ENCODE measurements at regions not wholly inside any gene's neighbourhood (a gene's known extent, or its start where the extent isn't known, plus 50 kb on each side); places are given as distances from the start of the nearest gene placed in this dataset.

DNA sequence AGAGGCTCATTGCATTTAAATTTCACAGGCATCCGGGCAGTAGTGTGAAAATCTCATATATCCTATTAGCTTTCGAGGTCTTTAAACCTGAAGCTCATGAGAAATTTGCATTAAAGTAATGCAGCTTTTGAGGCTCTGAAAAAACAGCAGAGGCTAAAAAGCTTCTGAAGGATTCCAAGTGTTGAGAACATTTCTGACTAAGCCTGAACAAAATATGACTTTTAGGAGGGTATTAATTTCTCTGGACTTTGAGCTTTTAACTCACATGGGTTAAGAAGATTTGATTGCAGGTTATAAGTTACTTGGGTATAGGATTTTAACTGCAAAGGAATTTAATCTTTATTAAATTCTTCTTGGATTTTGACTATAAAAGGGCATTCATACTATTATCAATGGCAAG lies 743.9 kb downstream of the TLE1 start:
- no peak overlapping the region for H3K27ac ChIP-seq (ENCODE audit: insufficient read depth, low read depth, low read length)
- no peak for FAIRE-seq
- no peak overlapping the region for H2AFZ ChIP-seq (ENCODE audit: low read depth, low read length)
- H3K36me3 ChIP-seq (ENCODE audit: control insufficient read depth in 2 of 2, extremely low read depth in 1 of 2, insufficient read depth in 2 of 2, low read length in 2 of 2), result no peaks in the 10 kb centered on the region
- H3K9me1 ChIP-seq (replicated peaks; ENCODE audit: control insufficient read depth, extremely low read depth, insufficient read depth, low read length), result no peaks in the 10 kb centered on the region
- ChIA-PET CTCF (no interaction called here), POLR2A (no interaction called here)
- no peak overlapping the region for H3K4me3 ChIP-seq (replicated peaks in 1 of 3; ENCODE audit: insufficient read depth in 1 of 3, low read depth in 1 of 3, low read length in 3 of 3)
- H3K27me3 ChIP-seq (ENCODE audit: control insufficient read depth in 2 of 2, insufficient read depth in 2 of 2, low read length in 2 of 2), result no peaks in the 10 kb centered on the region
- no peak overlapping the region for H3K9ac ChIP-seq (replicated peaks; ENCODE audit: extremely low read depth, insufficient read depth, low read length)
- no peak for TF ChIP-seq MYC (IDR thresholded peaks at IDR 0.05; ENCODE audit: low read depth, low read length)
- no peak for TF ChIP-seq POLR2AphosphoS5 (IDR thresholded peaks at IDR 0.05; ENCODE audit: insufficient read depth, low read depth, low read length)
- TF ChIP-seq CTCF (IDR thresholded peaks at IDR 0.05; ENCODE audit: extremely low read depth in 1 of 2, insufficient read depth in 1 of 2, low read depth in 1 of 2, low read length in 2 of 2), result no peak
- TF ChIP-seq JUN (IDR thresholded peaks at IDR 0.05; ENCODE audit: borderline replicate concordance, insufficient read depth, insufficient read length, low read depth), result no peak
- TF ChIP-seq FOS (IDR thresholded peaks at IDR 0.05; ENCODE audit: borderline replicate concordance, insufficient read depth, low read length), result no peak
- TF ChIP-seq GATA2 (IDR thresholded peaks at IDR 0.05; ENCODE audit: insufficient read depth, insufficient read length, low read depth, low read length), result no peak
- TF ChIP-seq POLR2A (IDR thresholded peaks at IDR 0.05; ENCODE audit: low read depth, low read length), result no peak
- no peak for TF ChIP-seq MAX (IDR thresholded peaks at IDR 0.05; ENCODE audit: insufficient read depth, insufficient read length)
- TF ChIP-seq EZH2 (IDR thresholded peaks at IDR 0.05; ENCODE audit: borderline replicate concordance, low read depth, low read length, severe bottlenecking), result no peak
- dilution Hi-C loops (cut with MboI; ENCODE audit: extremely low pct_ligation_motif_present, low sequenced_read_pairs), result no loop called here
- no TSS peak for BruUV-seq (replicated peaks)
- no peaks in the 10 kb centered on the region for H3K79me2 ChIP-seq (ENCODE audit: control insufficient read depth, insufficient read depth, low read length)
- no peaks in the 10 kb centered on the region for H4K20me1 ChIP-seq (replicated peaks; ENCODE audit: control insufficient read depth, extremely low read depth, insufficient read depth, low read length)
- no peaks in the 10 kb centered on the region for H3K9me3 ChIP-seq (replicated peaks; ENCODE audit: control insufficient read depth, insufficient read depth, low read length)
- no peaks in the 10 kb centered on the region for H3K4me1 ChIP-seq (ENCODE audit: control insufficient read depth, extremely low read depth, insufficient read depth, low read length)
- no peak for DNase-seq (ENCODE audit: low read depth, low spot score)
- intact Hi-C loops (cut with micrococcal nuclease), result no loop called here
- no peak overlapping the region for H3K4me2 ChIP-seq (ENCODE audit: insufficient read depth, low read length)
